ENCODE measurements at regions not wholly inside any gene's neighbourhood (a gene's known extent, or its start where the extent isn't known, plus 50 kb on each side); places are given as distances from the start of the nearest gene placed in this dataset.
"Not testable (repeated sequence)": the region's sequence is repeated elsewhere in the genome, so short reads cannot be mapped to it uniquely, and the experiment has no call there.

DNA sequence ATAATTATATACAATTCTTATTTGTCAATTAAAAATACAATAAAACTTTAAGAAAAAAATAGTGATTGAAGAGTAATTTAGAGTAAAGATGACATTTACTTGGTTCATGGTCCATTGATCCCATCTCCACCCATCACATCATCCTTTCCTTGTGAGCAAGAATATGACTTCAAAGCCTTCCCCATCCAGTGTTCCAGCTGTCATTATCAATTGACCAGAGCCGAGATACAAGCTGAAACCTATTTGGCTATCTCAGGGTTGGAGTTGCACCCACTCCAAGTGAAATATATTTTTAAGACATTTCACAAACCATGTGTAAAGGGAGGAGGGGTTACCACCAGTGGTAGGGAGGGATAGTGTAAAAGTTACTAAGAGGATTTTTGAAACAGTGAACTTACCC, 428.9 kb upstream of the C1orf87 start (continued):
- TF ChIP-seq, protein P1, sequence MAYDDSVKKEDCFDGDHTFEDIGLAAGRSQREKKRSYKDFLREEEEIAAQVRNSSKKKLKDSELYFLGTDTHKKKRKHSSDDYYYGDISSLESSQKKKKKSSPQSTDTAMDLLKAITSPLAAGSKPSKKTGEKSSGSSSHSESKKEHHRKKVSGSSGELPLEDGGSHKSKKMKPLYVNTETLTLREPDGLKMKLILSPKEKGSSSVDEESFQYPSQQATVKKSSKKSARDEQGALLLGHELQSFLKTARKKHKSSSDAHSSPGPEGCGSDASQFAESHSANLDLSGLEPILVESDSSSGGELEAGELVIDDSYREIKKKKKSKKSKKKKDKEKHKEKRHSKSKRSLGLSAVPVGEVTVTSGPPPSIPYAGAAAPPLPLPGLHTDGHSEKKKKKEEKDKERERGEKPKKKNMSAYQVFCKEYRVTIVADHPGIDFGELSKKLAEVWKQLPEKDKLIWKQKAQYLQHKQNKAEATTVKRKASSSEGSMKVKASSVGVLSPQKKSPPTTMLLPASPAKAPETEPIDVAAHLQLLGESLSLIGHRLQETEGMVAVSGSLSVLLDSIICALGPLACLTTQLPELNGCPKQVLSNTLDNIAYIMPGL (CRISPR knock-in tag; IDR thresholded peaks at IDR 0.05), result no peak
- no peak for TF ChIP-seq ARID4B (CRISPR knock-in tag; IDR thresholded peaks at IDR 0.05; ENCODE audit: borderline replicate concordance)

- H3K27me3 Mint-ChIP-seq (ENCODE audit: low read depth); H3K4me1 Mint-ChIP-seq; CTCF ChIA-PET; H3K36me3 Mint-ChIP-seq; POLR2A ChIA-PET: not testable (repeated sequence)
- Mint-ChIP-seq H3K27ac (peak overlapping the region; percentile 86), H3K9me3 (peaks cover 21% of the 10 kb centered on the region), H3K4me3 (peak overlapping the region; percentile 72)
- ATAC-seq, result peak; percentile 50
- DNase-seq (ENCODE audit: low spot score), result peak; percentile 19
Observed at GRCh38 chr1:60489916-60490480, 416.4 kb upstream of the C1orf87 start.

DNA sequence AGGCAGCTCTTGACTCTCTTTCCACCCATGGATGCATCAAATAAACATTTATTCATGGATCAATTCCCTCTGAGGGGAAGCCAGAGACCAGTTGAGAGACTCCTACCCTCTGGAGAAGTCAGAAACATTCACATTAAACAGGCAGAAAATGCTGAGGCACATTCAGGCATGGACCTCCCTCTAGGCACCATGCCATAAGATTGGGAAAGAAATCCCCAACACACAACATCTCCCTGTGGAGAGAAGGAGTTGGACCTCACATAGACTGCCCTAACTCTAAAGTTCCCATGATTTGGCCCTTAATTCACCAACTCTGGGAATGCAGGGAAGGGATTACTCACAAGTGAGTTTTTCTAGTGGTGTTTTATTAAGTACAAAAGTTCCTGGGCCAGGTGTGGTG, 415.3 kb upstream of the C1orf87 start:
- ATAC-seq, result no peak

DNA sequence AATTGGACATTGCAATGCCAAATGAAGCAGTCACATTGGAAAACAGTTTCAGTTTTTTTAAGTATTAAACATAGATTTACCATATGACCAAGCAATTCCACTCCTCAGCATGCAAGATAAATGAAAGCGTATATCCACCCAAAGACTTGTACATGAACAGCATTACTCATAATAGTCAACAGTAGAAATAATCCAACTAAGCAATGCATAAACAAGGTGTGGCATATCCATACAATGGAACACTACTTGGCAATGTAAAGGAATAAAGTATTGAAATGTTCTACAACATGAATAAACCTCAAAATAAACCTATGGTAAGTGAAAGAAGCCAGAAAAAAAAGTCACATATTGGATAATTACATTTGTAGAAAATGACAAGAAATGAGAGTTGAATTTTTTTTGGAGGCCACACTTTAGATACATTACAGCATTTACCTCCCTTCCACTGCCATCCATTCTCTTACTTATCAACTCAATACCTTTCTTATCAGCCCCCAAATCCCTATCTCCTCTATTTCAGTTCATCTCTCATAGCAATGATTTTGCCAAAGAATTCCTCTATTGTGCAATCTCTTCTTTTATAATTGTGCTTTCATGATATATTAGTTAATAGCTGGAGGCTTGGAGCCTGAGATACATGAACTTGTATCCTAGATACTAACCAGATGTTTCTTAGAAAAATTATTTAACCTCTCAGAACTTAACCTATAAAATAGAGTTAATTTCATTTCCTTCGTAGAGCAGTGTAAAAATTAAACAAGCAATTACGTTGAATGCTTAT, 414.2 kb upstream of the C1orf87 start:
- H3K27me3 Mint-ChIP-seq (ENCODE audit: low read depth), result no peaks in the 10 kb centered on the region
- peaks cover 17% of the 10 kb centered on the region for H3K9me3 Mint-ChIP-seq
- H3K27ac Mint-ChIP-seq, result no peak overlapping the region

More for the DNA sequence above, 415.3 kb upstream of the C1orf87 start:
- Mint-ChIP-seq H3K27ac (no peak overlapping the region), H3K4me1 (peaks cover 9% of the 10 kb centered on the region), H3K27me3 (ENCODE audit: low read depth) (no peaks in the 10 kb centered on the region), H3K9me3 (peaks cover 21% of the 10 kb centered on the region), H3K36me3 (no peaks in the 10 kb centered on the region), H3K4me3 (no peak overlapping the region)
- no peak for TF ChIP-seq KAT7 (CRISPR knock-in tag; IDR thresholded peaks at IDR 0.05; ENCODE audit: borderline replicate concordance)
- DNase-seq (ENCODE audit: low spot score), result no peak
- ChIA-PET POLR2A (no interaction called here), CTCF (no interaction called here)

More for the DNA sequence above, 414.2 kb upstream of the C1orf87 start:
- no peaks in the 10 kb centered on the region for H3K36me3 Mint-ChIP-seq
- H3K4me1 Mint-ChIP-seq, result peaks cover 9% of the 10 kb centered on the region
- ChIA-PET POLR2A (no interaction called here), CTCF (no interaction called here)
- H3K4me3 Mint-ChIP-seq, result no peak overlapping the region
- TF ChIP-seq, protein P2, sequence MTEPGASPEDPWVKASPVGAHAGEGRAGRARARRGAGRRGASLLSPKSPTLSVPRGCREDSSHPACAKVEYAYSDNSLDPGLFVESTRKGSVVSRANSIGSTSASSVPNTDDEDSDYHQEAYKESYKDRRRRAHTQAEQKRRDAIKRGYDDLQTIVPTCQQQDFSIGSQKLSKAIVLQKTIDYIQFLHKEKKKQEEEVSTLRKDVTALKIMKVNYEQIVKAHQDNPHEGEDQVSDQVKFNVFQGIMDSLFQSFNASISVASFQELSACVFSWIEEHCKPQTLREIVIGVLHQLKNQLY (CRISPR knock-in tag; IDR thresholded peaks at IDR 0.05), result no peak
- no peak for TF ChIP-seq ZNF121 (CRISPR knock-in tag; IDR thresholded peaks at IDR 0.05)
- TF ChIP-seq, protein P3, sequence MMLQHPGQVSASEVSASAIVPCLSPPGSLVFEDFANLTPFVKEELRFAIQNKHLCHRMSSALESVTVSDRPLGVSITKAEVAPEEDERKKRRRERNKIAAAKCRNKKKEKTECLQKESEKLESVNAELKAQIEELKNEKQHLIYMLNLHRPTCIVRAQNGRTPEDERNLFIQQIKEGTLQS (CRISPR knock-in tag; conservative IDR thresholded peaks at IDR 0.05), result no peak
- TF ChIP-seq, protein P4, sequence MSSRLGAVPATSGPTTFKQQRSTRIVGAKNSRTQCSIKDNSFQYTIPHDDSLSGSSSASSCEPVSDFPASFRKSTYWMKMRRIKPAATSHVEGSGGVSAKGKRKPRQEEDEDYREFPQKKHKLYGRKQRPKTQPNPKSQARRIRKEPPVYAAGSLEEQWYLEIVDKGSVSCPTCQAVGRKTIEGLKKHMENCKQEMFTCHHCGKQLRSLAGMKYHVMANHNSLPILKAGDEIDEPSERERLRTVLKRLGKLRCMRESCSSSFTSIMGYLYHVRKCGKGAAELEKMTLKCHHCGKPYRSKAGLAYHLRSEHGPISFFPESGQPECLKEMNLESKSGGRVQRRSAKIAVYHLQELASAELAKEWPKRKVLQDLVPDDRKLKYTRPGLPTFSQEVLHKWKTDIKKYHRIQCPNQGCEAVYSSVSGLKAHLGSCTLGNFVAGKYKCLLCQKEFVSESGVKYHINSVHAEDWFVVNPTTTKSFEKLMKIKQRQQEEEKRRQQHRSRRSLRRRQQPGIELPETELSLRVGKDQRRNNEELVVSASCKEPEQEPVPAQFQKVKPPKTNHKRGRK (CRISPR knock-in tag; IDR thresholded peaks at IDR 0.05; ENCODE audit: borderline replicate concordance), result no peak
- no peak for TF ChIP-seq FOXJ3 (CRISPR knock-in tag; IDR thresholded peaks at IDR 0.05; ENCODE audit: borderline replicate concordance)
- ATAC-seq (no peak), DNase-seq (ENCODE audit: low spot score) (no peak)
